Ovary (tissue), 7 donors: ENCODE measurements at regions not wholly inside any gene's neighbourhood (a gene's known extent, or its start where the extent isn't known, plus 50 kb on each side); places are given as distances from the start of the nearest gene placed in this dataset.

Experiments used
- DNase-seq, 5 donors: peaks; one replicate each; pipeline ENCODE4 v3.0.0-alpha.2; 2019 to 2020
- H3K27ac ChIP-seq, 2 donors: fragments of 200-600 bp; one replicate each; pipeline versions ENCODE4 v1.5.1 to v1.8.0; 2019 to 2022
- H3K27me3 ChIP-seq: fragments of 200-600 bp; one replicate; pipeline ENCODE4 v1.8.0; 2022
- H3K36me3 ChIP-seq: fragments of 200-600 bp; sonication (generic); one replicate; pipeline ENCODE4 v1.5.1; 2019
- H3K4me1 ChIP-seq: one replicate; pipeline ENCODE4 v1.8.1; 2013; ENCODE audit warnings: mild to moderate bottlenecking, moderate library complexity; ENCODE audit not compliant: insufficient read depth
- H3K4me3 ChIP-seq: fragments of 200-600 bp; sonication (generic); one replicate; pipeline ENCODE4 v1.5.1; 2017
- H3K9me3 ChIP-seq, 2 donors: fragments of 200-600 bp in 1 of 2; sonication (generic) in 1 of 2; one replicate each; pipeline versions ENCODE4 v1.5.1 to v1.8.1; 2013 to 2019; ENCODE audit warnings: mild to moderate bottlenecking in 1 of 2, moderate library complexity in 1 of 2
- EP300 ChIP-seq: sonication (generic); formaldehyde crosslinking; IDR thresholded peaks from one replicate; pipeline ENCODE4 v1.6.1; 2017; ENCODE audit warnings: antibody characterized with exemption
- POLR2A ChIP-seq: fragments of 450-650 bp; IDR thresholded peaks from one replicate; pipeline ENCODE4 v1.6.1; 2017; ENCODE audit warnings: antibody characterized with exemption, mild to moderate bottlenecking, moderate library complexity
- WGBS, 3 donors: extraction: QIAGEN DNeasy Blood & Tissue Kit in 1 of 3; methylation state at CpG; one replicate each; pipeline versions ENCODE4 v1.1.5 to v1.1.7; 2013 to 2017; 5-methylcytosine and 5-hydroxymethylcytosine counted together
- intact Hi-C, 4 donors: fragments of 100-400 bp; cut with DNase I; formaldehyde crosslinking; loops; one replicate each; pipeline versions ENCODE4 v1.11.0 to v1.15.1; 2022 to 2023
- TF ChIP-seq, protein P1 (sequence below), 3 donors: fragments of 450-650 bp in 2 of 3; fragments of 200-600 bp in 1 of 3; IDR thresholded peaks; one replicate each; pipeline versions ENCODE4 v1.5.1 to v1.8.0; 2016 to 2022; ENCODE audit warnings: antibody characterized with exemption in 3 of 3, mild to moderate bottlenecking in 1 of 3
- donor health status: DM: no; HTN: no; CAD: no; lungs with moderate emphysema.
- donor health status: DM: no; HTN: no; CAD: no.
- donor health status: Bipolar disorder and iron deficiency.
- donor health status: DM: no; HTN: no; CAD: no.
- donor health status: DM: yes; HTN: yes; CAD: no.

DNA sequence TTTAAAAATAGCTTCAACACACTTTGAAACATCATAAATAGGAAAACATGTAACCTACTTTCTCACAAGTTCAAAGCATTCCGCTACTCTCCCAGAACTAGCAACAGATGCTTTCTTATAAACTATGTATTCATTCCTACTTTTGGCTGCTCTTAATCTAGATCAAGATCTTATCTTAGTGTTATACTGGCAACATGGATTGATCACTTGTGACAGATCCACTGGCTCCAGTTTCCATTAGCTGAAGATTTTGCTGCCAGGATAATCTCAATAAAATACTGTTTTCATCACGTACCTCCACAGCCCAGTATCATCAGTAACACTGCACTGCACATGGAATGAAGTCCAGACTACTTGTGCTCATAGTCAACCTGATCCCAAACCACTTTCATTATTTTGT, 491.7 kb upstream of the AGTR1 start:
- TF ChIP-seq, protein P1, sequence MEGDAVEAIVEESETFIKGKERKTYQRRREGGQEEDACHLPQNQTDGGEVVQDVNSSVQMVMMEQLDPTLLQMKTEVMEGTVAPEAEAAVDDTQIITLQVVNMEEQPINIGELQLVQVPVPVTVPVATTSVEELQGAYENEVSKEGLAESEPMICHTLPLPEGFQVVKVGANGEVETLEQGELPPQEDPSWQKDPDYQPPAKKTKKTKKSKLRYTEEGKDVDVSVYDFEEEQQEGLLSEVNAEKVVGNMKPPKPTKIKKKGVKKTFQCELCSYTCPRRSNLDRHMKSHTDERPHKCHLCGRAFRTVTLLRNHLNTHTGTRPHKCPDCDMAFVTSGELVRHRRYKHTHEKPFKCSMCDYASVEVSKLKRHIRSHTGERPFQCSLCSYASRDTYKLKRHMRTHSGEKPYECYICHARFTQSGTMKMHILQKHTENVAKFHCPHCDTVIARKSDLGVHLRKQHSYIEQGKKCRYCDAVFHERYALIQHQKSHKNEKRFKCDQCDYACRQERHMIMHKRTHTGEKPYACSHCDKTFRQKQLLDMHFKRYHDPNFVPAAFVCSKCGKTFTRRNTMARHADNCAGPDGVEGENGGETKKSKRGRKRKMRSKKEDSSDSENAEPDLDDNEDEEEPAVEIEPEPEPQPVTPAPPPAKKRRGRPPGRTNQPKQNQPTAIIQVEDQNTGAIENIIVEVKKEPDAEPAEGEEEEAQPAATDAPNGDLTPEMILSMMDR (IDR thresholded peaks at IDR 0.05): no peak
- no peak for TF ChIP-seq EP300
- TF ChIP-seq POLR2A: no peak
- 84 to 92% (median 91%) methylated on average over 2 of the region's 2 CpGs for WGBS, 3 donors
- H3K27ac ChIP-seq: no peak overlapping the region
- no peak overlapping the region for H3K4me3 ChIP-seq
- no peaks in the 10 kb centered on the region for H3K27me3 ChIP-seq
- no peaks in the 10 kb centered on the region for H3K4me1 ChIP-seq
- H3K9me3 ChIP-seq: no peaks in the 10 kb centered on the region
- intact Hi-C loops: no loop called here
- DNase-seq: no peak
- no peaks in the 10 kb centered on the region for H3K36me3 ChIP-seq

DNA sequence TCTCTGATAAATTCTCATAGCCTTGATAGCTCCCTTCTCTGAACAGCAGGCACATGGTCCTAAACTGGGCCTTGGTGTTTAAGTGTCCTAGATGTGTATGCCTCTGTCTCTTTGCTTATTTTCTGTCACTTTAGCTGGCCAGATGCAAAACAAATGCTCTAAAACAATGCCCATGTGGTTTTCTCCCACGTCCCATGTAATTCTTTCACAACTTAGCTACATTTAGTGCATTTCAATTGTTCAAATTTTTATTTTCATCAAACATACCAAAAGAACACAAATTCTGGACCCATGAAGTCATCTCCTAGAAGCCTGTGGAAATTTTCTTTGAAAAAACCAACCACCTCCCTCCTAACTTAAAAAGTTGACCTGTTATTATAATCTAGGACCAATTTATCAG, 491.3 kb upstream of the AGTR1 start:
- 76 to 86% (median 80%) methylated on average over 1 of the region's 1 CpG for WGBS, 3 donors
- no peak for DNase-seq
- Histone ChIP-seq H3K9me3 (no peaks in the 10 kb centered on the region), H3K4me3 (no peak overlapping the region), H3K27ac (no peak overlapping the region), H3K4me1 (no peaks in the 10 kb centered on the region), H3K27me3 (no peaks in the 10 kb centered on the region), H3K36me3 (no peaks in the 10 kb centered on the region)
- intact Hi-C loops: no loop called here
- TF ChIP-seq EP300 (no peak), POLR2A (no peak)
- TF ChIP-seq, protein P1 (IDR thresholded peaks at IDR 0.05): no peak

DNA sequence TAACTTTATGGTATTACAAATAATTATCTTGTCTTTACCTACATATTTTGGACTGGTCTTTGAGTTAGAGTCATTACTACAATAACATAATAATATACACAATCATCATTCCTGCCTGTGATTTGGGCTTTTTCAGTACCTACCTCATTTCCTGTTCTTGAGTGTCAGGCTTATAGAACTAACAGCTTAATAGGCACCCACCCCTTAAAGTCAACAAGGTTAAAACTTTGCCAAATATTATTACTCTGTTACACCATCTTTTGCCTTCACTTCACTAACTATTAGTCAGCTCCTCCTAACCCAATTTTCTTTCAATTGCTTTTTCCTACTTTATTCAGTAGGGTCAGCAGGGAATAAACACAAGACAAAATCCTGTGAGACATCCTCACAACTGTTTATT, 488.7 kb upstream of the AGTR1 start:
- H3K4me1 ChIP-seq: no peaks in the 10 kb centered on the region
- H3K27me3 ChIP-seq: no peaks in the 10 kb centered on the region
- no peak overlapping the region for H3K27ac ChIP-seq
- H3K4me3 ChIP-seq: no peak overlapping the region
- no peak for DNase-seq
- H3K36me3 ChIP-seq: no peaks in the 10 kb centered on the region
- TF ChIP-seq POLR2A (no peak), EP300 (no peak)
- TF ChIP-seq, protein P1 (IDR thresholded peaks at IDR 0.05): no peak
- no peaks in the 10 kb centered on the region for H3K9me3 ChIP-seq
- intact Hi-C loops: no loop called here

DNA sequence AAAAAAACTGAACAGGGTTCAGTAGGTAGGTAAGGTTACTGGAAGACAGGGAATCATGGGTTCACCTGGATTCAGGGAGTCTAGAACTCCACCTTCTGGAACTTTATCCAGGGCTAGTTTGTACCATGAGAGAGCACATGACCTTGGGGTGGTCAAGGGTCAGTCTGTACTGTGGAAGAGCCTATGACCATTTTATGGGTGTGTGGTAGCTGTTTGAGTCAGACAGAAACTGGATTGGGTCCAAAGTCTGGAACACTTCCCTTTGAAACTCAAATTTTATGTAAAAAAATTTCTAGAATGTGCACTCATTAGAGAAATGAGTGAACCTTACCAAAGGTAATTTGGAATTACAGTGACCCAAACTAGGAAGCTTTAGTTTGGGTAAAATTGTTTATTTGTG, 486.0 kb upstream of the AGTR1 start:
- Histone ChIP-seq H3K9me3 (no peaks in the 10 kb centered on the region), H3K4me1 (no peaks in the 10 kb centered on the region), H3K27me3 (no peaks in the 10 kb centered on the region), H3K27ac (no peak overlapping the region), H3K4me3 (no peak overlapping the region), H3K36me3 (no peaks in the 10 kb centered on the region)
- TF ChIP-seq POLR2A: no peak
- TF ChIP-seq, protein P1 (IDR thresholded peaks at IDR 0.05): no peak
- no peak for TF ChIP-seq EP300
- intact Hi-C loops: no loop called here
- no peak for DNase-seq

DNA sequence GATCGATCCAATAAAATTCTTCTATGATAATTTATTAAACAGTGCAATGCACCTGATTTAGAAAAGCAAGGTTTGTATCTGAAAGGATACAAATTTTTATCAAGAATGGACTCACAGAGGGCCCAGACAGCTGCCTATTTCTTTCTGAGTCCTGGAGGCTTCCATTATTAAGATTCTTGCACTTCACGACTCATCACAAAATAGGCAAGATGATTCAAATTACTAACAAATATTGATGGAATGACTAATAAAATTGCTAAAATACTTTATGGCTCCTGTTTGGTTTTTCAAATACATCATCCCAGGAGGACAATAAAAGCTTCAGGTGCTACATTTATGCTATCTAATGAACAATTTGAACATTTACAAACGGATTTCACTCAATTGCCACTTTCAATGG, 483.0 kb upstream of the AGTR1 start:
- H3K9me3 ChIP-seq: no peaks in the 10 kb centered on the region
- TF ChIP-seq POLR2A: no peak
- TF ChIP-seq EP300: no peak
- TF ChIP-seq, protein P1 (IDR thresholded peaks at IDR 0.05): no peak
- intact Hi-C loops: no loop called here
- no peaks in the 10 kb centered on the region for H3K27me3 ChIP-seq
- no peak for DNase-seq
- no peaks in the 10 kb centered on the region for H3K4me1 ChIP-seq
- WGBS, 3 donors: 88 to 92% (median 90%) methylated on average over 3 of the region's 3 CpGs
- H3K4me3 ChIP-seq: no peak overlapping the region
- no peaks in the 10 kb centered on the region for H3K36me3 ChIP-seq
- H3K27ac ChIP-seq: no peak overlapping the region
